ENCODE measurements at regions not wholly inside any gene's neighbourhood (a gene's known extent, or its start where the extent isn't known, plus 50 kb on each side); places are given as distances from the start of the nearest gene placed in this dataset.

DNA sequence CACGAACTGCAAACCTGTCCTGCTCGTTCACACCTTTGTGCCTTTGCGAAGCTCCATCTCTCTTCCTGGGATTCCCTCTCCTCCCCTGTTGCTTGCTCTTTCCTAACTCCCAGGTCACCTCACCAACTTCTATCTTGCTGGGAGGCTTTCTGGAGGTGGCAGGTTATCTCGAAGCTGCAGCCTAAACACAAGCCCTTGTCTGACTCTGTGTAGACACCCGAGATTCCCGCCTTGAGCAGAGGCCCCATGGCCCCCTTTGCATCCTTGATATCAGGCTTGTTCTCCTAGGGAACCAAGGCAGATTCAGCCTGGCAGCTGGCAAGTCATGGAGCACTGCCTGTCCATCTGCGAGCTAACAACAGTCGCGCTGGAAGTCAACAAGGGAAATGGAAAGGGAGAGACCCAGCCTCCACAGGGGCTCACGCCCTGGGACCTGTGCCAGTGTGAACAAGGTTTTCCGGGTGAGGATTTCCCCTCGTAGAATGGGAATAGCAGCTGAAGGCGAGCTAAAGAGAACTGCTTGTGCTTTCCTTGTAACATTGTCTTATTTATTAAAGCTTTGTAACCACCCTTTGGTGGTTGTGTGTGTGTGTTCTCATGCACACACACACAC lies 109.5 kb upstream of the JUN start:
- DNase-seq = no peak

DNA sequence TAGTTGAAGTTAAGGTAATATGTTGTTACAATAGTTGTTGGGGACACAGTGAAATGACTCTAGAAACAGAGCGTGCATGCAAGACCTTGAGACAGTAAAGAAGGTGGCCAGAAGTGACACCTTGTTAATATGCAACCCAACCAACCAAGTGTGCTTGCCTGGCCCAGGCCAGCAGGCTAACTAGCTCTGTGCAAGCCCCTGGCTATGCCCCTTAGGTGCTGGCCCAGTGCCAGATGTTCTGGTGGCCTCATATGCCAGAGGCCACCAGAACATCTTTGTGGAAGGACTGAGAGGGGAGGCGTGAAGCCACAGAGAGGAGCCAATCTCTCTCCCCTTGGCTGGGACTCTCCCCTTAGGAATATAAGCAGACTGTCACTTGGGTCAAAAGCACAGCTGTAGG lies 111.2 kb upstream of the JUN start:
- DNase-seq = no peak

DNA sequence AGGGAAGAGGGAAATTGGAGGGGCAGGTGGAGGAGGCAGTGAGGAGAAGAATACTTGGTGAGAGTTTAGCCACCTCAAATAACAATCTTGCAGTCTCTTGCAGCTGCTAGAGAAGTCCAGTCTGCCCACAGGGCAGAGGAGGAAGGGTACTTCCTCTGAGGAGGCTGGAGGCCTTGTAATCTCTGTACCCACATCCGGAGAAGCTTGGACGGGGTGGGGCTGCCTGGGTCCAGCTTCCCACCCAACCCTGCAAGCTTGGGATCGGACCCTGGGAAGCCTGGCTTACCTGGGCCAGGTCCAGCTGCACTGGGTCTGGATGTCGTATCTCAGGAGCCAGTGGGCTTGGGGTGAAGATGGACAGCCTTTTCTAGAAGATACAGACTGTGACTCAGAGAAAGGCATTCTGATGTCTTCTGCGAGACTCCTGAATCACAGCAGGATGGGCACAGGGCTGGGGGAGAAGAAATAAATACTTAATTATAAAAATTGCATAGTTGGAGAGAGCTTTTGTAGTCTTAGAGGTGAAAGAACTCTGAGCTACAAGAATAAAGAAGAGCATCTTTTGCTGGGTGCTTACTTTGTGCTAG lies 111.8 kb upstream of the JUN start:
- no peak for DNase-seq

DNA sequence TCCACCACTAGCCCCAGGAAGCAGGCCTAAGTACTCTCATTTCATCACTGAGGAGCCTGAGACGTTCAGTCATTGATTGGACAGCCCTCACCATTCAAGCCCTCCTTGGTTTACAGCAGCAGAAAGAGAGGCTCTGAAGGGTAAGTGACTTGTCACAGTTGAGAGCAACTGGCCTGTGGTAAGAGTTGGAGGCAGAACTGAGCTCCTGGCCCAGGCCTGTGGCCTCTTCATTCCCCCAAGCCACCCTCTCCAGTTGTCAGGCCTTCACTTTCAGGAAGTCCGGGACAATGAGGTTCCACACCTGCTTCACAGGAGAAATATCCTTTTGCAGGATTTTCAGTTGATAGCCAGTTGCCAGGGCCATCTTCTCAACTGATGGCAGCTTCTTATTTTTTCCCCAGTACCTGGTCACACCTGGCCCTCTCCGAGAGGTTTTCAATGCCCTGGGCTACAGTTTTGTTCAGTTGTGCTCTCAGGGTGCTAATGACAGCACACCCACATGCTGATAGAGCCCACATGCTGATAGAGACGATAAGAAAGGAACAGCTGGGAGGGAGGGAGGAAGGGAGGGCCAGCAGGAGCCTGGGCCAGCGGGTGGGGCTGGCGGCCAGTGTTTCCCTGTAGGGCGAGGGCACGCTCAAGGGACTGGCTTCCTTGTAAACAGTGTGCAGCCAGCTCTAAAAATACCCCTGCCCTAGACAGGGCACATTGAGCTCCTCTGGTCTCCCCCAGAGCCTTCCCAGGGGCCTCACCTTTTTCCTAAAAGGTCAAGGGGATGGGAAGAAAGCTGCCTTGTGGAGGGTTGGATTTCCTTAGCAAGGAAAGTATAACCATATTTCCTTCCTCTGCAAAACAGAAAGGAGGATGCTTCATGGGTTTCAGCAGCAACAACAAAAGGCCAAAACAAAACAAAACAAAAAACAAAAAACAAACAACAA lies 112.7 kb upstream of the JUN start:
- no peak for DNase-seq

DNA sequence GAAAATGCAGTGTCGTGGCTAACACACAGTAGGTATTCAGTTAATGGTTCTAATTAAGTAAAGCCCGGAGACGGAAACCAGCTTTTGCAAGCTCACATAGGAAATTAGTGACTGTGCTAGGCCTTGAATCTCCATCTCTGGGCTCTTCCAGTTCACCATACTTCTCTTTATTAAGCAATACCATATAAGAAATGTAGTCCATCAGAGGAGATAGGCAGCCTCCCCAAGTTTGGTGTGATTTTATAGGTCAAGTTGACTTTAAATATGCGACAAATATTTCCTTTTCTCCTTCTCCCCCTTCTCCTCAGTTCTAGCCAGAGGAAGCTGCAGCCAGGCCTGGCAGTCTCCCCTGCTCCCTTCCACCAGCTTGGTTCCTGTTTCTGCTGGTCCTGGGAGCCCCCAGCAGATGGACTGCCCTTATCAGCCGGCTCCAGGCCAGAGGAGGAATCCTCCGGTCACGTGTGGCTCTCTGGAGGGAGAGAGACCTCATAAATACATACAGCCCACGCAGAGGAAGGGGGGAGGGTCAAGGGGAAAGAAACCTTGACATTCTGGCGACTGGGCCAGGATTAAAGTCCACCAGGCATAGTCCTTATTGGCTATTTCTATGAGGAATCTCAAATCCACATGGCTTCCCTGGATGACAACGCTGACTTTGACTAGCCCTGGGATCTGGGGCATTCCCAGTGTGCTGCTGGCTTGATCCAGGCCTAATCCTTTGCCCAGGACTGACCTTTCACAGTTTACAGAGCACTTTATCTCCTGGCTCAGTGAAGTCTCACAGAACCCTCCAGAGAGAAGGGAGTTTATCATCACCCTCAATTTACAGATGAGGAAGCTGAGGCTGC lies 115.1 kb upstream of the JUN start:
- DNase-seq = no peak

DNA sequence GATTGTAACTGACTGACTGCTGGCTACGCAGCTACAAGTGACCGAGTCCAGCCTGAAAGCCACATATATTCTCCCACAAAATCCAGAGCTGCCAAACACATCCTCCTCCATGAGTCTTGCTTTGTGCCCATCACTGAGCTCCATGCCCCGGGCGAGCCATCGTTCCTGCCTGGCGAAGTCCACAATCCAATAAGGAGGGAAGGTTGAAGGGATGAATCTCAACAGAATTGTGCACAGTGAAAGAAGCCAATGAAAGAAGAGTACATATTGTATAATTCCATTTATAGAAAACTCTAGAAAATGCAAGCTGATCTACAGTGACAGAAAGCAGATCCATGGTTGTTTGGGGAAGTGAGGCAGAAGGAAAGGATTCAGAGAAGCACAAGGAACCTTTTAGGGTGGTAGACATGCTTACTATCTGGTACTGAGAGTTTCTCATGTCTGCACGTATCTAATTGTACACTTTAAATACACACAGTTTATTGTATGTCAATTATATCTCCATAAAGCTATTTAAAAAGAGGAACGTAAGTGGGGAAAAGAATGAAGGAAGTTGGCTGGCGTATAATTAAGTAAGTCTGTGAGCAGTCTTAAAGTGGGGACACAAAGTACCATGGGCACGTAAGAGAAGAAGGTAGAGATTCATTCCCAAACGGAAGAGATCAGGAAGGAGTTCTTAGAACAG lies 115.9 kb upstream of the JUN start:
- DNase-seq = no peak

DNA sequence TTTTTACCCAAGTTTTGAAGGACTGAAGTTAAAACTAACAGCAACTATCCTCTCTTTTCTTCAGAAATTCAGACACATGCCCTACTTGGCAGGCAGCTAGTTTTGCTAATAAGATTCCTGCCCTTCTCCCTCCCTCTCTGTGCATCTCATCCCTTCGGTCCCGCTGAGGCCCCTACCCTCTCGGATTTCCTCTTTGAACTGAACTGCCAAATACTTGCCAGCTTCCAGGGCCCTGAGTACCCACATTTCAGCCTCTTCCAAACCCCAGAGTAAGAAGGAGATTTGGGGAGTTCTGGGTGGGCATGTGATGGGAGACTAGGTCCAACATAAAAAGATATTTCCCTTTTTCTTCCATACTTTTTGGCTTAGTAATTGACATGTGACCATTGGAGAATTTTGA lies 116.5 kb upstream of the JUN start:
- DNase-seq = no peak

DNA sequence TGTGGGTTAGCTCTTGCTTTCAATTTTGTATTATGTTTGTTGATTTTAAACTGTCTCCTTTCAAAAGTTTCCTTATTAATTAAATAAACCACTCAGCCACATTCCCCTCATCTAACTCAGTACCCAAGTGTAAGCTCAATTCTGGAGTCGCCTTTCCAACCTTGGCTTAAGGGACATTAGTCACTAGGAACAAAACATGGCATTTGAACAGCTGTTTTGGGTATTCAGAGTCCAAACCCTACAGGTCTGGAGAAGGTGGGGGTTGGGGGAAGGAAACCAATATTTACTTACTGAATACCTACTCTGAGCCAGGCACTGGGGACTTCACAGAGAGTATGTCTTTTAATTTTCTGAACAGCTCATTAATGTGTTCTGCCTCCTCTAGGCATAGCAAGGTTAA lies 117.2 kb upstream of the JUN start:
- DNase-seq = no peak

DNA sequence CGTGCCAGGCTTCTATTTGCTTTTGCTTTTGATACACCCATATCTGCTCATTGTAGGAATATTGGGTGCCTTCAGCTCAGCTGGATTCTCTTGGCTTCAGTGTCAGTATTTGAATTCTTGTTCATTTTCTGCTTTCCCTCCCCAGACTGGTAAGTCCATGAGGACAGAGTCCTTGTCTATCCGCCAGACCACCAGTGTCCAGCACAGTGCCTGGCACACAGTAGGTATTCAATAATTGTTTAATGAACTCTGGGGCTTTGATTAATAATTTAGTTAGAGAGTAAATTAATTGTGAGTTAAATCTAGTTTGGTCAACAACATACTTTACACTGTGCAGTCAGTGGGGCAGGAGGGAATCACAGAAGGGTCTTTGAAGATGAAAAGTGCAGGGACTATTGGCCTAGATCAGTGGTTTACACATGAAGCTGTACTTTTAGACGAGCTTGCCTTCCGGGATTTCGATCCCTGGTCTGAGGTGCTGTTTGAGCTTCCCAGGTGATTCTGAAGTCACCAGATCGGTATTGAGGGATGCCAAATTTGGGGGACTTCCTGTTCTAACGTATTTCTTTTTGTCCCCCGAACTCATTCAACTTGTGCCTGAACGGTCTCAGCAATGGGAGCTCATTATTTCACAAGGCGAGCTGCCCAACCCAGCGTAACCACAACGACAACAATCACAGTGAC lies 119.1 kb upstream of the JUN start:
- no peak for DNase-seq

DNA sequence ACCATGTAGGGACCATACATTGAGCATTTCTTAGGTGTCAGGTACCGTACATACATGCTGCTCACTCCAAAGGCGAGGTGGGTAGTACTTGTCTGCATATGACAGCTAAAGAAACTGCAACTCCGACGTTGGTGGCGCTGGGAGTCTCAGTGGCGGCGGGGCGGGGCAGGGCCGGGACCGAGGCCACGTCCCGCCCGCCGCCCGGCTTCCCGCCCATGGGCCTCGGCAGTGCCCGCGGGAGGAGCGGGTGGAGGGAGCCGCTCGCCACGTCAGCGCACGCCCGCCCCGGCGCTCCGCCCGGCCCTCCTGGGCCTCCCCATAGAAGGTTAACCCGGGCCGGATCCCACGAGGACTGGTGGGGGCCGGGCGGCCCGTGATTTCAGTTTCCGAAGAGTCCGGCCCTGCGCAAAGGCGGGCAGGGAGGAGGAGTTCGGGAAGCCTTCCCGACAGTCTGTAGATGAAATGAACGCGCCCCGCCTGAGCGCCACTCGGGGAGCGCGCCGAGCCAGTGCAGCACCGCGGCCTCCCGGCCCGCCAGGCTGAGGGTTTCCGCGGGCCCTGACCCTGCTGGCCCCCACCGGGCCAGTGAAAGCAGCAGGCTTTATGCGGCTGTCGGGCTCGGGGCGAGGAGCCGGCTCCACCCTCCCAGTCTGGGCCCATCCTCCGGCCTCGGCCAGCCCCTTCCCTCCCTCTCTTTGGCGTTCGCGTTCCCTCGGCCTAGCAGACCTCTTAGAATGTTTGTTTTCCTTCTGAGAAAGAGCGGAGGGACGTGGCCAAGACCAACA lies 119.9 kb upstream of the JUN start:
- peak; percentile 75 for DNase-seq

DNA sequence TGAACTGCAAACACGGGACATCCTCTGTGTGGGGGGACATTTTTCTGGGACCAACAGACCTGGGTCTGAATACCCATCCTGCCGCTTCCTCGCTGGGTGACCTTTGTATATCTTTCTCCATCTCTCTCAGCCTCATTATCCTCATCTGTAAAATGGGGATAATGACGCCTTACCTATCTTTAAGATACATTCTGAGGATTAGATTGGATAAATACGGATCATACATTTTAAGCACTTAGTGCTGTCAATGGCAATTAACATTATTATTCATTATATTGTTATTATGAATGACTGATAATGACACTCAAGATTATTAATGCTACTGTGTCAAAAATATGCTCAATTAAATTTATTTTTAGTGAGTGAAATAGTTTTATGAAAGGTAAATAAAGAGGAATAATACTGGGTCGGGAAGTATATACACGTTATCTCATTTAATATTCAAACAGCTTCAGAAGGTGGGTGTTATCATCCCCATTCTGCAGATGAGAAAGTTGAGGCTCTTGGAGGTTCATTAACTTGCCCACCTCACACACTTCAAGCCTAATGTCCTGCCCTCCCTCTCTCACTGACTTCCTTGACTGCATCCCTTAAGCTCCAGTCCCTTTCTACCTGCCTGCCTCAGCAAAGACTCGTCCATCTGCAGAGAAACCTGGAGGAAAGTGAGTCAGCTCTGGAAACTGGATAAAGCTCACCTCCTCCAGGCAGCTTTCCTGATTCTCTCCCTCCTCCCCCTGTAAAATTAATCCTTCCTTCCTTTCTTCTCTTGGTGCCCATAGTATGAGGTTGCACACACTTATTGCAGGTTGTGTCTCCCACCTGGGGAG lies 120.7 kb upstream of the JUN start:
- no peak for DNase-seq

DNA sequence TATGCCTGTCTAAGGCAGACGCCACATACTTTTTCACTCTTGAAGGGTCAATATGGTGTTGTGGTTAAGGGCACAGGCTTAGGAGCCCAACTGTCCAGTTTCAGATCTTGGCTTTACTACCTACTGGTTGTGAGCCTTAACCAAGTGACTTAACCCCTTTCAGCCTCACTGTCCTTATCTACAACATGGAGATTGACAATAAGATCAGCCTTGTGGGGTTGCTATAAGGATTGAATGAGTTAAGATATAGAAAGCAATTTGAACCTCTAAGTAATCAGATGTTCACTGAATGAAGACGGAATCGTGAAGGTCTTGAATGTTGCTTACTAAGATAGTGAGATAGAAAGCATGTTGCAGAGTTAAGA lies 121.3 kb upstream of the JUN start:
- no peak for DNase-seq

DNA sequence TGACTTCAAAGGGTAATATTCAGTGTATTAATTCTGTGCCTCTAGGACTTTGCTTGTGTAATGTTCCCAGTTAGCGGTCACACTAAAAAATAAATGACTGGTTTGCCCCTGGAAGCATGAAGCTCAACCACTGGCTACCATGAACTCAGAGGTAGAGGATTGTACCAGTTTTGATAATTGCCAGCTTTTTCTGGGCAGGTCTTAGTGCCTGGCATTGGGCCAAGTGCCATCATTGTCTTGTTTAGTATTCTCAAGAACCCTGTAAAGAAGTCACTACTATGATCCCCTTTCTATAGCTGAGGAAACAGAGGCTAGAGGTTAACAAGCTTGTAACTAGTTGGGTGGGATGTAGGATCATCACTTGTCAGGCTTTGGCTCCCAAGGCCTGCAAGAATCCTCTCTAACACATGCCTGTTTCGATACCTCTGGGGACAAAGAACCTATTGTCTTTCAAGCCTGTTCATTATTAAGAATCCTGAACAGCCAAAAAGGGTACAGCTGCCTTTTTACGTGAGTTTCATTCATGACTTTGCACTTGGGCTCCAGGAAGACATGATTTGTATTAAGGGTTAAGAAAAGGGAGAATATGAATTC lies 121.9 kb upstream of the JUN start:
- DNase-seq = no peak

DNA sequence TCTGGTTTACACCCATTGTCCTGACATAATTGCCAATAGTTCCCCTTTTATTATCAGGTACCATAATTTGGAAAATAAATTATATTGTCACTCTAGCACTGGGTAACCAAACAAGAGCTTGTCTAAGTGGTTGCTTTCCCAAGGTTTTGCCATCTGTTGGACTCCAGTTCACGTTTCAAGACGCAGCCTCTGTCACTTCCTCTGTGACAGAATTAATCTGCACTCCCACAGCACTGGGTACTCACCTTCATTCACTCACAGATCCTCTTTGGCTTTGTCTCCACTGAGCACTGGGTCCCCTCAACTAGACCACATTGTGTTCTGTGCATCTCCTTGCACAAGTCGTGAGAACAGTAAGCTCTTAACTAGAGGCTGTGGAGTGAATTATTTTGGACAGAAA lies 123.6 kb upstream of the JUN start:
- DNase-seq = no peak

DNA sequence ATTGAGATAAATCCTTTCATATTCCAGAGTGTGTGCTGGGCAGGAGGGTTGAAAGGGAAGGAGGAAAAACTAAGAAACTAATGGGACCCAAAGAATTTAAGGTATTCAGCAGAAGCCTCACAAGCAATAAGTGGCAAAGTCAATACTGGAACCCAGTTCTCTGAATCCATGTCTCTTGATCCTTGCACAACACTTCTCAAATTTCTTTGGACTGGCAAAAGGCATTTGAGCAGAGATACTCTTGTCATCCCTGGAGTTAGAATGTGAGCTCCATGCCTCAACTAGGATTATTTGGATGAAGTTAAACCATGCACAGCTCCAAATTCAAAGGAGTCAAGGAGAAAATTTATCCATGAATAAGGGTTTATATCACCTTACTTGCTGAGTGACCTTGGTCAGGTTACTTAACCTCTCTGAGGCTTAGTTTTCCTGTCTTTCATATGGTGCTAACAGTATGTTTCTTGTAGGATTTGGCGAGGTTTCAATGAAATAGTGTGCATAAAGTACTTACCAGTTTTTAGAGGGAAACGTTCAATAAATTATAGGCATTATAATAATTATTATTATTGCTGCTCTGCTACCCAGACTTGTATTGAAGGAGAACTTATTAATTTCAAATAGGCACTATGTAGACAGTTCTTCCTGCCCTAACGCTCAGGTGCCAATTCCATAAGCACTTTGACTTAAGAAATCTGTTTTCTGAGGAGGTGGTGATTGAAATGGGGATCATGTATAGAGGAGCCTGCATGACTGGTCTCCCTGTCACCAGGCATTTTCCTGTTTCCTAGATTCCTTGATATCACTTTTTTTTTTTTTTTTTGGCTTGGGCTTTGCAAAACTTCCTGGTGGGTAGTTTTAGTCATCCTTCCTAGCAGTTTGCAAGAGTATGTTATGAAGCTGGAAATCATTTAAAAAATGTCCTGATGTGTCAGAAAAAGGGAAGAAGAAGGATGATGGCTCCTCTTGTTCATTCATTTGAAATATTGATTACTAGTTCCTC lies 125.0 kb upstream of the JUN start:
- peak; percentile 46 for DNase-seq

DNA sequence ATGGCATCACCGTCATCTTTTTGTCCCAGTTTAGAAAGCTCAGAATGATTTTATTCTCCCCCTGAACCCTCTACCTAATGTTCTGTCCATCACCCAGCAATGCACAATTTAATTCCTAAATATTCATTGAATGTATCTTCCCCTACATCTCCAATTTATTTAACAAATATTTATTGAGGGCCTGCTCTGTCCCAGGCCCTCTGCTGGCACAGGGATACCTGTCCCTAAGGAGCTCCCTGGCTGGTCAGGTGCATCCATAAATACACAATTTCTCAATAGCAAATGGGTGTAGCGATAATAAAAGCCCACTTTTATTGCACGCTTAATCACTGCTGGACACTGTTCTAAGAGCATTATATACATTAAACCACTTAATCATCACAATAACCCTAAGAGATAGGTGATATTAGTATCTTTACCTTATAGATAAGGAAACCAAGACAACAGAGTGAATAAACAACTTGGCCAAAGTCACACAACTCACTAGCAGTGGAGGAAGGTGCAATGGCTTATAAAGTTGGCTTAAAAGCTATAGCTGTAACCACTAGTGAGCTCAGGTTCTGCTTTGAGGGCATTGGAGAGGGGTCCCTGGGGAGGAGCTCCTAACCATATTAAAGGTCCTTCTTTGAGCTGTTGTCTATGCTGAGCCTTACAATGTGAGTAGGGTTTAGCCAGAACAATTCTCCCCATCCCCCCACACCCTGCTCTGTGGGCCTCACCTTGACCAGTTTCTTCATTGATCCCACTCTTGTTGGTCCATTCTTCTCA lies 126.3 kb upstream of the JUN start:
- DNase-seq = no peak

DNA sequence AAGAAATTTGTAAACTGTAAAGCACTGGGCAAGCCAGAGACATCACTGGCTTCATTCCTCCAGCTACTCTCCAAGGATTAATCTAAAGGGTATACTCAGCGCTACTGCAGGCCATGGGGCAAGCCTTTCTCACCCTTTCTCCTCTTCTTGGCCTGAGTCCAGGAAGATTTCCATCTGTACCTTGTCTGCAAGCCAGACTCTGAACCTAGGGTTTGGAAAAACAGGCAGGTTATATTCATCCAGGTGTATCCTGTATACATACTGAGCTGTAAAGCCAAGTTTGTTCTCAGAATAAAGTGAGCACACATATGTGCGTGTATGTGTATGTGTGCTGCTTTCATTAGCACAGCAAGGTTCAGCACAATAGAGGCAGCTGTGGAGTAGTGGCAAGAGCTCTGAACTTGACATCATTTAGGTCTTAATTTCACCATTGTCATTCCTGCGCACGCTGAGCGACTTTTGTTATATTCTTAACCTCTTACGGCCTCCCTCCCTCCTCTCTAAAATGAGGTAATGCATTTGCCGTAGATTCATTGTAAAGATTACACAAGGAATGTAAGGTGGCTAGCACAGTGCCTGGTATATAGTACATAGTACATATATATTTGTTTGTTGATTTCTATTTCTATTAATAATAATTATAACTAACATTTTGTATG lies 128.1 kb upstream of the JUN start:
- no peak for DNase-seq
